ENCODE measurements at regions not wholly inside any gene's neighbourhood (a gene's known extent, or its start where the extent isn't known, plus 50 kb on each side); places are given as distances from the start of the nearest gene placed in this dataset.
A peak's percentile ranks its signal among the peaks of the same experiment; 100 is the strongest.

DNA sequence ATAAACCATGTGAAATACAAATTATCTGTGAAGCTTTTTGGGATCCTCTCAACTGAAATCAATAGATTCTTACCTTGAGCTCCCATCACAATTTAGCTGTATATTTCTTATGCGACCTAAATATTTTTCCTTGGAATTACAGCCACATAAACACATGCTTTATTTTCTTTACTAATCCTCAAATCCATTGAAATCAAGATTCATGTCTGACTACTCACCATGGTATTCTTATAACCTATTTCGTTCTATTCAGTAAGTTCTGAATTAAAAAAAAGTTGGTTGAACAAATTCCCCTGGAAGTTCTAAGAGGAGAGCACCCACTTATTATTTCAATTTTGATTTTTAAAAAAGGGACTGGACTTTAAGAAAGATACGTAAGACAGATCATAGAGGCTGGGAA lies 292.1 kb upstream of the ATP2B1 start:
- Histone ChIP-seq H4K20me1 (ENCODE audit: insufficient read depth, low read length) (no peaks in the 10 kb centered on the region), H3K79me2 (ENCODE audit: insufficient read depth, low read length) (no peaks in the 10 kb centered on the region), H3K27me3 (ENCODE audit: insufficient read depth, low read length) (no peaks in the 10 kb centered on the region), H3K27ac (ENCODE audit: low read depth, low read length) (peak overlapping the region; percentile 4), H2AFZ (ENCODE audit: low read depth, low read length) (no peak overlapping the region), H3K36me3 (ENCODE audit: insufficient read depth, low read length) (no peaks in the 10 kb centered on the region), H3K4me2 (ENCODE audit: low read length) (no peak overlapping the region), H3K9ac (ENCODE audit: low read length) (no peak overlapping the region), H3K9me3 (ENCODE audit: insufficient read depth, low read depth, low read length) (no peaks in the 10 kb centered on the region), H3K4me3 (ENCODE audit: insufficient read depth, low read depth, low read length) (no peak overlapping the region), H3K4me1 (ENCODE audit: insufficient read depth, low read length) (peaks cover 7% of the 10 kb centered on the region)
- FAIRE-seq = no peak
- Mint-ChIP-seq H3K27ac (ENCODE audit: unreplicated experiment) (no peak overlapping the region), H3K9me3 (ENCODE audit: unreplicated experiment) (no peaks in the 10 kb centered on the region), H3K4me3 (ENCODE audit: unreplicated experiment) (no peak overlapping the region), H3K4me1 (ENCODE audit: low read depth, unreplicated experiment) (peaks cover 19% of the 10 kb centered on the region), H3K27me3 (ENCODE audit: low read depth, unreplicated experiment) (no peaks in the 10 kb centered on the region), H3K36me3 (ENCODE audit: low read depth, unreplicated experiment) (no peaks in the 10 kb centered on the region)
- TF ChIP-seq, protein P1, sequence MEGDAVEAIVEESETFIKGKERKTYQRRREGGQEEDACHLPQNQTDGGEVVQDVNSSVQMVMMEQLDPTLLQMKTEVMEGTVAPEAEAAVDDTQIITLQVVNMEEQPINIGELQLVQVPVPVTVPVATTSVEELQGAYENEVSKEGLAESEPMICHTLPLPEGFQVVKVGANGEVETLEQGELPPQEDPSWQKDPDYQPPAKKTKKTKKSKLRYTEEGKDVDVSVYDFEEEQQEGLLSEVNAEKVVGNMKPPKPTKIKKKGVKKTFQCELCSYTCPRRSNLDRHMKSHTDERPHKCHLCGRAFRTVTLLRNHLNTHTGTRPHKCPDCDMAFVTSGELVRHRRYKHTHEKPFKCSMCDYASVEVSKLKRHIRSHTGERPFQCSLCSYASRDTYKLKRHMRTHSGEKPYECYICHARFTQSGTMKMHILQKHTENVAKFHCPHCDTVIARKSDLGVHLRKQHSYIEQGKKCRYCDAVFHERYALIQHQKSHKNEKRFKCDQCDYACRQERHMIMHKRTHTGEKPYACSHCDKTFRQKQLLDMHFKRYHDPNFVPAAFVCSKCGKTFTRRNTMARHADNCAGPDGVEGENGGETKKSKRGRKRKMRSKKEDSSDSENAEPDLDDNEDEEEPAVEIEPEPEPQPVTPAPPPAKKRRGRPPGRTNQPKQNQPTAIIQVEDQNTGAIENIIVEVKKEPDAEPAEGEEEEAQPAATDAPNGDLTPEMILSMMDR (IDR thresholded peaks at IDR 0.05; ENCODE audit: insufficient read depth, low read depth, low read length) = no peak
- no peak for TF ChIP-seq EZH2 (IDR thresholded peaks at IDR 0.05; ENCODE audit: insufficient read depth, low read length)
- DNase-seq (ENCODE audit: low read depth) = no peak

DNA sequence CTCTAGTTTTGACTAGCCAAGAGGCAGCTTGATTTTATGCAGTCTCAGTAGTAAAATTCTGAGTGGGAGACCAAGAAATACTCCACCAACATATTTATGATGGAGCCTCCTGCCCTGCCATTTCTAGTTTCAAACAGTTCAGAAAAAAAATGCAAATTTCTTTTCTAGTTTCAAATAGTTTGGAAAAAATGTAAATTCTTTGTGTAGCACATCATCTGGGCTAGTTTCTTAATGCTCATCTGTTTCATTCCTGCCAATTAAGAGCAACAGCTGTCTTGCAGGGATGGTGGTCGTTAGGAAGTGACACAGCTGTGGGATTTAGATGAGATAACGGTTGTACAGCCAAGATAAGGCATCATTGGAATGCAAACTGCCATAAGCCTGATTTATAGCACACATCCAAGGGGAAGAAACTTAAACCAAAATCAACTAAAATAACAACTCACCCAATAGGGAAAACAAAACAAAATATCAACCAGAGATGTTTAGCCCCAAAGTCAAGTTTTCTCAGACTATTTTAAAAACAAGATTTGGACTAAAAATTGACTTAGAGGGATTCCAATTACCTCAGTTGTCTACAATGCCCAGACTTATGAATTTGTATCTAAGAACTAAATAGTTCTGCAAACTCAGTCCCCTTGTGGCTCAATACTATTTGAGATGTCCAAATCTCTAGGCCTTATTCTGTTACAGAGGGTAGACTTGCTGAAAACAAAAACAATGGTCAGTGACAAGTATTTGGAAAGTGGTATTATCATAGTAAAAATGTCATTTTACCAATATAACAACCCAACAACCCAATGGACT lies 291.3 kb upstream of the ATP2B1 start:
- Histone ChIP-seq H3K9me3 (ENCODE audit: insufficient read depth, low read depth, low read length) (no peaks in the 10 kb centered on the region), H3K27ac (ENCODE audit: low read depth, low read length) (no peak overlapping the region), H3K4me1 (ENCODE audit: insufficient read depth, low read length) (peaks cover 7% of the 10 kb centered on the region), H3K9ac (ENCODE audit: low read length) (no peak overlapping the region), H3K4me2 (ENCODE audit: low read length) (no peak overlapping the region), H3K27me3 (ENCODE audit: insufficient read depth, low read length) (no peaks in the 10 kb centered on the region), H3K36me3 (ENCODE audit: insufficient read depth, low read length) (no peaks in the 10 kb centered on the region), H4K20me1 (ENCODE audit: insufficient read depth, low read length) (no peaks in the 10 kb centered on the region), H3K4me3 (ENCODE audit: insufficient read depth, low read depth, low read length) (no peak overlapping the region), H3K79me2 (ENCODE audit: insufficient read depth, low read length) (no peaks in the 10 kb centered on the region), H2AFZ (ENCODE audit: low read depth, low read length) (no peak overlapping the region)
- Mint-ChIP-seq H3K27me3 (ENCODE audit: low read depth, unreplicated experiment) (no peaks in the 10 kb centered on the region), H3K36me3 (ENCODE audit: low read depth, unreplicated experiment) (no peaks in the 10 kb centered on the region), H3K9me3 (ENCODE audit: unreplicated experiment) (no peaks in the 10 kb centered on the region), H3K4me3 (ENCODE audit: unreplicated experiment) (no peak overlapping the region), H3K4me1 (ENCODE audit: low read depth, unreplicated experiment) (peaks cover 13% of the 10 kb centered on the region), H3K27ac (ENCODE audit: unreplicated experiment) (no peak overlapping the region)
- DNase-seq (ENCODE audit: low read depth) = peak; percentile 79
- FAIRE-seq = peak; percentile 86
- TF ChIP-seq, protein P1 (IDR thresholded peaks at IDR 0.05; ENCODE audit: insufficient read depth, low read depth, low read length) = no peak
- no peak for TF ChIP-seq EZH2 (IDR thresholded peaks at IDR 0.05; ENCODE audit: insufficient read depth, low read length)

DNA sequence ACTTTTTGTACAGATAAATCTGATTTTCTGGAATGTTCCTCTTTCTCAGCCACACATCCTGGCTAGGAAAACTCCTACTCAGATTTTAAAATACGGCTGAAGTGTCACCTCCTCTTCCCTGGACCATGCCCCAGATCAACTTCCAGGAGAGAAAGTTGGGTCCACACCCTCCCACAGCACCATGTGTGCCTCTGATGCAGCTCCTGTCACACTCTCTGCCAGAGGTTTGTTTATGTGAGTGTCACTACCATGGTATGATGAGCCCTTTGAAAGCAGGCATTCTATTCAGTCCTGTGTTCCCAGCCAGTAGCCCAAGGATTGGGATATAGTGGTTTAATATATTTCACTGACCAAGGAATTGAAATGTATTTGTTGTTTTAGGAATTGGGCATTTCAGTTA lies 287.2 kb upstream of the ATP2B1 start:
- H4K20me1 ChIP-seq (ENCODE audit: insufficient read depth, low read length) = no peaks in the 10 kb centered on the region
- Mint-ChIP-seq H3K4me3 (ENCODE audit: unreplicated experiment) (no peak overlapping the region), H3K4me1 (ENCODE audit: low read depth, unreplicated experiment) (peaks cover 11% of the 10 kb centered on the region), H3K9me3 (ENCODE audit: unreplicated experiment) (peaks cover 4% of the 10 kb centered on the region), H3K27ac (ENCODE audit: unreplicated experiment) (no peak overlapping the region), H3K27me3 (ENCODE audit: low read depth, unreplicated experiment) (no peaks in the 10 kb centered on the region), H3K36me3 (ENCODE audit: low read depth, unreplicated experiment) (no peaks in the 10 kb centered on the region)
- no peak for TF ChIP-seq EZH2 (IDR thresholded peaks at IDR 0.05; ENCODE audit: insufficient read depth, low read length)
- TF ChIP-seq, protein P1 (IDR thresholded peaks at IDR 0.05; ENCODE audit: insufficient read depth, low read depth, low read length) = no peak
- no peaks in the 10 kb centered on the region for H3K79me2 ChIP-seq (ENCODE audit: insufficient read depth, low read length)
- no peaks in the 10 kb centered on the region for H3K27me3 ChIP-seq (ENCODE audit: insufficient read depth, low read length)
- H3K4me1 ChIP-seq (ENCODE audit: insufficient read depth, low read length) = peaks cover 7% of the 10 kb centered on the region
- no peak overlapping the region for H3K4me3 ChIP-seq (ENCODE audit: insufficient read depth, low read depth, low read length)
- no peaks in the 10 kb centered on the region for H3K9me3 ChIP-seq (ENCODE audit: insufficient read depth, low read depth, low read length)
- H3K9ac ChIP-seq (ENCODE audit: low read length) = no peak overlapping the region
- H3K36me3 ChIP-seq (ENCODE audit: insufficient read depth, low read length) = no peaks in the 10 kb centered on the region
- FAIRE-seq (no peak), DNase-seq (ENCODE audit: low read depth) (no peak)
- H3K4me2 ChIP-seq (ENCODE audit: low read length) = no peak overlapping the region
- no peak overlapping the region for H2AFZ ChIP-seq (ENCODE audit: low read depth, low read length)
- no peak overlapping the region for H3K27ac ChIP-seq (ENCODE audit: low read depth, low read length)
